PC-3 (cell line): ENCODE measurements at regions not wholly inside any gene's neighbourhood (a gene's known extent, or its start where the extent isn't known, plus 50 kb on each side); places are given as distances from the start of the nearest gene placed in this dataset.

Source experiments
- EZH2 ChIP-seq: fragments of 300-600 bp; sonication (generic); IDR thresholded peaks from one replicate; pipeline ENCODE4 v1.6.1; 2017; ENCODE audit warnings: antibody characterized with exemption, mild to moderate bottlenecking, low read length; ENCODE audit not compliant: unreplicated experiment
- EZH2phosphoT487 ChIP-seq: fragments of 300-600 bp; sonication (generic); IDR thresholded peaks from 2 replicates; pipeline ENCODE4 v1.6.1; 2018; ENCODE audit warnings: mild to moderate bottlenecking, antibody characterized with exemption, low read length, borderline replicate concordance
- TF ChIP-seq, protein P1 (sequence below): fragments of 300-600 bp; sonication (generic); conservative IDR thresholded peaks from 2 replicates; pipeline ENCODE4 v1.5.1; 2017; ENCODE audit warnings: antibody characterized with exemption, low read depth, mild to moderate bottlenecking, low read length

GRCh38 chr6:168228676-168229367 is 90.8 kb downstream of the DACT2 start:
- TF ChIP-seq, protein P1, sequence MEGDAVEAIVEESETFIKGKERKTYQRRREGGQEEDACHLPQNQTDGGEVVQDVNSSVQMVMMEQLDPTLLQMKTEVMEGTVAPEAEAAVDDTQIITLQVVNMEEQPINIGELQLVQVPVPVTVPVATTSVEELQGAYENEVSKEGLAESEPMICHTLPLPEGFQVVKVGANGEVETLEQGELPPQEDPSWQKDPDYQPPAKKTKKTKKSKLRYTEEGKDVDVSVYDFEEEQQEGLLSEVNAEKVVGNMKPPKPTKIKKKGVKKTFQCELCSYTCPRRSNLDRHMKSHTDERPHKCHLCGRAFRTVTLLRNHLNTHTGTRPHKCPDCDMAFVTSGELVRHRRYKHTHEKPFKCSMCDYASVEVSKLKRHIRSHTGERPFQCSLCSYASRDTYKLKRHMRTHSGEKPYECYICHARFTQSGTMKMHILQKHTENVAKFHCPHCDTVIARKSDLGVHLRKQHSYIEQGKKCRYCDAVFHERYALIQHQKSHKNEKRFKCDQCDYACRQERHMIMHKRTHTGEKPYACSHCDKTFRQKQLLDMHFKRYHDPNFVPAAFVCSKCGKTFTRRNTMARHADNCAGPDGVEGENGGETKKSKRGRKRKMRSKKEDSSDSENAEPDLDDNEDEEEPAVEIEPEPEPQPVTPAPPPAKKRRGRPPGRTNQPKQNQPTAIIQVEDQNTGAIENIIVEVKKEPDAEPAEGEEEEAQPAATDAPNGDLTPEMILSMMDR, result no peak
- TF ChIP-seq EZH2 (no peak), EZH2phosphoT487 (no peak)
